ENCODE measurements at regions not wholly inside any gene's neighbourhood (a gene's known extent, or its start where the extent isn't known, plus 50 kb on each side); places are given as distances from the start of the nearest gene placed in this dataset.
"Not testable (repeated sequence)": the region's sequence is repeated elsewhere in the genome, so short reads cannot be mapped to it uniquely, and the experiment has no call there.

DNA sequence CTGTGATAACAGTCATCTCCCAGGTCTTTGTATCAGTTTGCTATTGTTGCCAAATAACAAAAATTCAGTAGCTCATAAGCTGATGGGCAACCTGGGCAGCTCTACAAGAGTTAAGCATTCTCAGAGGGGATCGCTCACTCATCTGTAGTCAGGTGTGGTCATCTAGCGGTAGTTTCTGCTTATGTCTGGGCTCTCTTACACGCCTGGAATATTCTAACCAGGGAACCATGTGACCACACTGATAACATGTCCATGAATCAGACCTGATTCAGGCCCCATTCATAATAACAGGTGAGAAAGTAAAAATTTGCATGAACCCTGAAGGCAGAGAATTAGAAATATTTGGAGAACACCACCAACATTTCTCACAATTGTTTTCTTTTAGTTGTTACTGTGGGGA, 576.1 kb downstream of the SLCO4C1 start:
- no peak for DNase-seq

DNA sequence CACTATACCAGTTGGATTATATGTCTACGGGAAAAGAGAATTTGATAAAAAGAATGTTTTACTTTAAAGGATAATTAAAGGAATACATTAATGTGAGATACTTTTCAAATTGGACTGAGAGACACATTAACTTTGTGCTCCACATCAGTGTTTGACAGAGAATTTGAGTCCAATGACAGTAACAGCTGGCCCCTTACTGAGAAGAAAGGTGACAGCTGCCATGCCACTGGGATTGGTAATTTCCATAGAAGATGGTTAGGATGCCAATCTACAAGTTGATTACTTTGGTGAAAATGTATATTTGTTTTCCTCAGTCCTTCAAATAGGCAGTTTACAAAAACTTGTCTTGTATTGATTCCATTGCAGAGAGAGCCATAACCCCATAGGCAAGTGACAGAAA, 578.4 kb downstream of the SLCO4C1 start:
- DNase-seq = no peak

GRCh38 chr5:101716941-101717340, 579.1 kb downstream of the SLCO4C1 start:
- DNase-seq = no peak

DNA sequence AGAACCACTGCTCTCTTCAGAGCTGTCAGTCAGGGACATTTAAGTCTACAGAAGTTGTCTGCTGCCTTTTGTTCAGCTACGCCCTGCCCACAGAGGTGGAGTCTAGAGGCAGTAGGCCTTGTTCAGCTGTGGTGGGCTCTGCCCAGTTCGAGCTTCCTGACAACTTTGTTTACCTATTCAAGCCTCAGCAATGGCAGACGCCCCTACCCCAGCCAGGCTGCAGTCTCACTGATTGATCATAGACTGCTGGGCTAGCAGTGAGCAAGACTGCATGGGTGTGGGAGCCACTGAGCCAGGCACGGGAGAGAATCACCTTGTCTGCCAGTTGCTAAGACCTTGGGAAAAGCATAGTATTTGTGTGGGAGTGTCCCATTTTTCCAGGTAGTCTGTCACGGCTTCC, 580.3 kb downstream of the SLCO4C1 start:
- not testable (repeated sequence) for DNase-seq

DNA sequence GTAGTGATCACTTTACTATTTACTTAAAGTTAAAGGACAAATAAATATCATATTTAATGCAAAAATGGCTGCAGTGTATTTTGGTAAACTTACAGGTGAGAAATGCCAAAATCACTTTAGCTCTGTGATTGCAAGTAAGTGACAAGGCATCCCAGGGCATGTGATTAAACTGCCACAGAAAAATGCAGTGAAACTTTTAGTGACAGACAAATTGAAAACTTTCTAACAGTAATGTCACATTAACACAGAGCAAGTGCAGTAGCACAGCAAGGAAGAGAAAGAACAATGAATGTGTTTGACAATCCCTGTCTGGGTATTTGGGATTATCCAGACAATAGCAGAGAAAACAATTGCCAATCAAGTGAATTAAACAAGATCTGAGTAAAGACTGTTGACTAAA, 606.8 kb downstream of the SLCO4C1 start:
- DNase-seq = no peak

- DNase-seq = no peak
These were observed 607.9 kb downstream of the SLCO4C1 start for GRCh38 chr5:101688156-101688555.

DNA sequence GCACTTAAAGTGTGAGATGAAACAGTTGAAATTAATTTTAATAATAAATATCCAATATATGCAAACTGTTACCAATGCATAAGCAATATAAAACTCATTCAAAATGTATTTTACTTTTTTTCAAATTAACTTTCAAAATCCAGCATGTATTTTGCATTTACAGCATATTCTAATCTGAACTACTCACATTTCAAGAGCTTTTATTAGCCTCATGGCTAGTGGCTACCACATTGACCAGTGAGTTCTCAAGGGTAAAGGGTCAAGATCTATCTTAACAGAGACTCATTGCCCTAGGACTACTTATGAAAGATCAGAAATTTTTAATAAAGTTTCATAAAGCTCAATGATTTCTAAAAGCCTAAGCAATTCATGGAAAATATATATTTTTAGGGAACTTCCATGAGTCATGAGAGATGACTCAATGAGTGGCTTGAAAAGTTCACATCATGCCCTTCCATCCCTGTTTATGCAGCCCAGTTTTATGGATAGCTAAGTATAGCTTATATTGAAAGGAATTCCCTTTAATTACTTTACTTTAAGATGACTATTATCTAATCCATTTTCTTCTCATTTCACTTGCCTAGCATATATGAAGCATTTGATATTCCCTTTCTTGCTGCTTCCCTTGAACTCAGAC, 608.6 kb downstream of the SLCO4C1 start:
- DNase-seq = no peak

DNA sequence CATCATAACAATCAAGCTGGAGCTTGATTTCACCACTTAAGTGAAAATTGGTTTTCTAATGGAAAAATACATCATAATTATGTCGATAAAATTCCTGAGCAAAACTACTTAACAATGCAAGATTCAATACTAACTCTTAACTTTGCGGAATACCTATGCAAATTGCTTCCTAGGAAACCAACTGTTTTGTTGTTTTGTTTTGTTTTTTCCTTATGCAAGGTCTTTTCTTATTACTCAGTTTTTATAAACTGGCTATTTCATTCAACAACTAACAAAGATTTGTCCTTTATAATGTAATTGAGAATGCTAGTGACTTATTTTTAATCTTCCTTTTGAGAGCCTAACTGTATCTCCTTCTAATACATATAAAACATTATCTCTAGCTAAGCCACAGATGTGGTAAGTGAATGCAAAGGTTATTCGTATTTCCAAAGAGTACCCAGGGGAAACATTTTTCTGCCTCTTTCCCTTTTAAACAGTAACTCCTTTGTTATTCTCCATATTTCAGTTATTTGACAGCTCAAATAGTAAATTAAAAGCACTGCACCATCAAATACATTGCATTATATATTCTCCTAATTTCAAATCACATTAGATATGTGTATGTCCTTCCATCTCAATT, 609.4 kb downstream of the SLCO4C1 start:
- DNase-seq = no peak

DNA sequence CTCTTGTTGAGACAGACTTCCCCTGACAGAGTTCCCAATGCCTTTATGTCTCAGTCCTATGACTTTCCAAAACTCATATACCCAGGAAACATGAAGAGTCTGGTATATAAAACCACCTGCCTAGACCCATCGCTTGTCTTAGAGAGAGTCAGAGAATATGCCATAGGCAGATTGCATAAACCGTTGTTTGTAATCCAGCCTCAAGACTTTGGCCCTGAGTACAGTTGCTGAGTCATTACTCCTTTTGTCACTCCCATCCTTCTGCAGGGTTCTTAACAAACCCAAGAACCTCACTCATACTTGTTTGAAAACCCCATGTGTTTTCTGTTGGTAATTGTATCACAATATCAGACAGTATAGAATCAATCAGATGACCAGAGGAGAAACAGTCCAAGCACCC, 616.3 kb downstream of the SLCO4C1 start:
- DNase-seq = no peak

DNA sequence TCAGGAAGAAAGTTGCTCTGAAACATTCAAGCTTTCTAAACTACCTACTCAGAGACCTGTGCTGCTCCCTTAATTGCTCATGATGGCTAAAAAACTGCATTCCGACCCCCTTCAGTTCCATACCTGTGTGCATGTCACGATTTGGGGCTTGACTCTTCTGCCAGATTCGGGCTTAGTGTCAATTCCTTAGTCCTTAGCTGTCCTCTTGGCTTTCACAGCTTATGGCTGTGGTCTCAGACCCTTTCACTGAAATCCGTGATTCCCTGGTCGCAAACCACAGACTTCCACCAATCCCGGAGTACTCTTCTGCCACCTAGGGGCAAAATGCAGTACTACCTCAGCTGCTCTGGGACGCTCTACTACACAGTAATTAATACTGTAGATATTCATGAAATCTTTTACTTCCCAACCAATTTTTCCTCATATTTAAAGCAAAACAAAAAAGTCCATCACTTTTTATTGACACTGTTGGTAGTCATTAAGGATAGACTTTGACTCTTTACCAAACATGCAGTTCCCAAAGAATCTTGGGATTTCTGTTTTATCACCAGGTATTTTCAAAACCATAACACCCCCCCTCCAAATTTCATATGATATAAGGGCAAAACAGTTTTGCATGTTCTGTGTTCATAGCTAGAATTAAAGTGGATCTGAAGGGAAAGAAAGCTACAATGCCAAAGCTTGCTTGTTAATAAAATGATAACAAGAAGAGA, 617.4 kb downstream of the SLCO4C1 start:
- no peak for DNase-seq

- no peak for DNase-seq
These were observed 618.1 kb downstream of the SLCO4C1 start for GRCh38 chr5:101677961-101678360.

GRCh38 chr5:101676646-101677045, 619.4 kb downstream of the SLCO4C1 start:
- no peak for DNase-seq

- no peak for DNase-seq
These were observed 620.4 kb downstream of the SLCO4C1 start for GRCh38 chr5:101675510-101676219.

- DNase-seq = no peak
These were observed 623.0 kb downstream of the SLCO4C1 start for GRCh38 chr5:101673120-101673519.

DNA sequence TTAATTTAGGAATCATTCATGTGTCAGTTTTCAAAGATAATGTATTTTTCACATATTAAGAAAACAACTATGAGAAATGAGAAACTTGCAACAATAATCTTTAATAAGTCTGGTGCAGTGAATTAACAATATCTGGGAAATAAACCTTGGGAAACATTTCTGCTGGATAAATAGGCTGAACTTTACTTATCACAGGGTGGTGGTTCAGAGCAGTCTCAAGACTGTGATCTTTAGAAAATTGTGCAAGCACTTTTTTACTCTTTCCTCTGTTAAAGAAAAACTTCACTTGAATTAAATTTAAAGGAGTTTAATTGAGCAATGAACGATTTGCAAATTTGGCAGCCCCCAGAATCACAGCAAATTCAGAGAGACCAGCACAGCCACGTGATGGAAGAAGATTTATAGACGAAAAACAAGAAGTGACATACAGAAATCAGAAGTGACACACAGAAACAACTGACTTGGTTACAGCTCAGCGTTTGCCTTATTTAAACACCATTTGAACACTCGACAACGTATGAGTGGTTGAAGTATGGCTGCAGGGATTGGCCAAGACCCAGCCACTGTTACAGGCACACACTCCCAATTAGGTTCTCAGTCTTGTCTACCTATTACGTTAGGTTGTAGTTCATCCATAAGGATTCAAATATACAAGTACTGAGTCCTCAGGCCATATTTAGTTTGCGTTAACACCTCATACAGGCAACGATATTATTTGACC, 631.9 kb downstream of the SLCO4C1 start:
- DNase-seq = no peak

DNA sequence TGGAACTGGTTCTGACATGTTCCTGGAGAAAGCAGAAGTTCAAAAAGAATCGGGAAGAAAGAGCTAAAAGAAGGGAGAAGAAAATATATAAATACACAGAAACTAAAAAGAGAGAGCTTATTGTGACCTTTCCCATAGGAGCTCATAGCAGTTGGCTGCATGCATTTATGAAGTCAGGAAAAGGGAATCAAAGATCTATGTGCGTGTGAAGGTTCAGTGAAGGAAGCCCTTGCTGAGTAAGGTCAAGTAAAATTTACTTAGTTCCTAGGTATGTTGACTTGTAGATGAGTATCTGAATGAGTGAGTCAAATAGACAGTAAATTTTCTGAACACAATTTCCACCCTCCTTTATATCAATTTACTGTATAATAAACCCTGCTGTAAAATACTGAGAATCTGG, 632.5 kb downstream of the SLCO4C1 start:
- no peak for DNase-seq

DNA sequence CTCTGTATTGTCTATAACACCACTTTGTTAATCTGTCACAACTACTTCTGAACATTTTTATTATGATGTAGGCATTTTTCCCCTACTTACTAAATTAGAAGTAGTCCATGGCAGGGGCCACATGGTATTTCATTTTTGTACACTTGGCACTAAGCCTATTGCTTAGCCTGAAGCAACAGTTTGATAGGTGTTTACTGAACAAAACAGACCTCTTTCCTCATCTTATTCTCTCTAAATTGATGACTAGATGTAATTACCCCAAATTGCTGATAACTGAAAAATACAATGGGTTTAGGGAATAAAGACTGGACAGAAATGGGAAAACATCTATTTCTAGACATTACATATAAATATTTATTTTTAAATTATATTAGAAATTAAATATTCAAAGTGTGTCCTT, 633.8 kb downstream of the SLCO4C1 start:
- no peak for DNase-seq

DNA sequence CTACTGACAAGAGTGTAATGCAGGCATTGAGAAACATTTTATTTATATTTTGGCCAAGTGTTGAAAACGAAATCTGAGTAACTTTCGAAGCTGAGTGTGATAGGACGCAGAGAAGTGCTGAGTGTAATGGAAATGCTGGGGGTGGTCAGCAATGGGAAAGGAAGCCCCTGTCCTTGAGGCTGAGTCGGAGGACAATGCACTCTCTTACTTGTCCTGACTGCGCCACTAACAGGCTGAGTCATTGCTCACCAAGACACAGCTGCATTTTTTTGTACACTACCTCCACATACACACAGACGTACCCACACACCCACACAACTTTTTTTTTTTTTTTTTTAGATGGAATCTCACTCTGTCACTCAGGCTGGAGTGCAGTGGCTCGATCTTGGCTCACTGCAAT, 637.7 kb downstream of the SLCO4C1 start:
- DNase-seq = no peak

DNA sequence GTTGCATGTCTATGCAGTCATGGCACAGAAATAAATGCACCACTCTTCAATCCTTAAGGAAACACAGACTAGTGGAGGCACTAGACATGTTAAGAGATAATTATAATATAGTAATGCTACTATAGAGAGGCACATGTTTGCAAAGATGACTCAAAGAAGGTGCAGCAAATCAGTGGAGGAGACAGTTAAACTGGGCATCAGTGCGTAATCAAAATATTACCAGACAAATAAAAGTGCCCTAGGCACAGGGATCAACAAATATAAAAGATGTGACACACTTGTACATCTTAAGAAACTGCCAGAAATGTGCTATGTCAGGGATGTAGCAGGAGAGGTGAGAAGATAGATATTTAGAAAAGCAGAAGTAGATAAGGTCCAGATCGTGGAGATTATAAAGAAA, 642.1 kb downstream of the SLCO4C1 start:
- no peak for DNase-seq

- DNase-seq = no peak
These were observed 648.2 kb downstream of the SLCO4C1 start for GRCh38 chr5:101647861-101648260.

DNA sequence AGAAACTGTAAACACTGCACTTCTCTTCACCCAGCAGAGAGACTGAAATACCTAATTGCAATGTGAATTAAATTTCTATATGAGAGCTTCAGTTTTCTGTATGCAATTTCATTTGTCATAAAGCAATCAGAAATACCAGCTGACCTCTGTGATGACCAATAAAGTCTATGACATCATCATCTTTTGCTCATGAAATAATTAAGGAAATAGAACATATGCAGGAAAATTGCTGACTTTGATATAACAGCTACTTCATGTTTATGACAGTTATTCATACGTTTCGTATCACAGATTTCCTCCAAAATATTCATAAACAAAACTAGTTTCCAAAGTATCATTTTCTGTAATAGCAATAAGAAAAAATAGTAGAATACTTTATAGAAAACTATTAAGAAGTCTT, 652.3 kb downstream of the SLCO4C1 start:
- DNase-seq = no peak

DNA sequence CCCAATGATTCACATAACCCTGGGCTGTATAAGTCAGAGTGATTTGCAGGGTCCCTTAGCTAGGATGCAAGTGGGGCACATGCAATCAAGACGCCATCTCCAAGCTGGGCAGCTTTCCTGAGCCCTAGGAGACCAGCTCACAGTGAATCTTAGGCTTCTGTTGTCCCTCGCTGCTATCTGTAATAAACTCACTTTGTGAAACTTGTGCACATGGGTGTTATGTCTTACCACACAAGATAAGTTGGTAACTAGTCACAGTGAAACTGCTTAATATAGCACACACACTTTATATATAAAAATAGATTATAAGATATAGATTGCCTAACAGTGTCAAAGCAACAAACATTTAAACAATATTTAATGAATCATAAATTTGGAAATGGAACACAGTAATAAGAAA, 658.5 kb downstream of the SLCO4C1 start:
- no peak for DNase-seq

DNA sequence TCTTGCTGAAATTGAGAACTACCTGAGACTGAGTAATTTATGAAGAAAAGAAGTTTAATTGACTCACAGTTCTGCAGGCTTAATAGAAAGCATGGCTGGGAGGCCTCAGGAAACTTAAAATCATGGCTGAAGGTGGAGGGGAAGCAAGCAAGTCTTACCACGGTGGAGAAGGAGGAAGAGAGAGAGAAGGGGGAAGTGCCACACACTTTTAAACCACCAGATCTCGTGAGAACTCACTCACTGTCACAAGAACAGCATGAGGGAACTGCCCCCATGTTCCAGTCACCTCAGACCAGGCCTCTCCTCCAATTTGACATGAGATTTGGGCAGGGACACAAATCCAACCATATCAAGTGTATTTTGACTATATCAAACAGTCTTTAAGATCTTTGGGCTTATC, 668.3 kb downstream of the SLCO4C1 start:
- not testable (repeated sequence) for DNase-seq
